HG02852 (cell line): ENCODE measurements at regions not wholly inside any gene's neighbourhood (a gene's known extent, or its start where the extent isn't known, plus 50 kb on each side); places are given as distances from the start of the nearest gene placed in this dataset.

Source experiments
- ATAC-seq: cut with Tn5 transposase; IDR thresholded peaks from one replicate; pipeline ENCODE4 v1.9.1; 2021; ENCODE audit warnings: mild to moderate bottlenecking, moderate library complexity; ENCODE audit not compliant: unreplicated experiment

- ATAC-seq: no peak
These were observed 52.4 kb upstream of the UPP2 start for GRCh38 chr2:158049129-158049855.

DNA sequence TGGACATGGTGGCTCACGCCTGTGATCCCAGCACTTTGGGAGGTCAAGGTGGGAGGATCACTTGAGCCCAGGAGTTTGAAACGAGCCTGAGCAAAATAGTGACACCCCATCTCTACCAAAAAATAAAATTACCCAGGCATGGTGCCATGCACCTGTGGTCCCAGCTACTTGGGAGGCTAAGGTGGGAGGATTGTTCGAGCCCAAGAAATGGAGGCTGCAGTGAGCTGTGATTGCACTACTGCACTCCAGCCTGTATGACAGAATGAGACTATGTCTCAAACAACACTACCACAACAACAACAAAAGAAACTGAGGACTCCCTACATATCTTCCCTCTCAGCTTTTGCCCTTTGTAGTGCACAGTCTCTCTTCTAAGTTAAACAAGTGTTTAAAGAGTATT is 53.3 kb upstream of the UPP2 start:
- ATAC-seq: no peak

DNA sequence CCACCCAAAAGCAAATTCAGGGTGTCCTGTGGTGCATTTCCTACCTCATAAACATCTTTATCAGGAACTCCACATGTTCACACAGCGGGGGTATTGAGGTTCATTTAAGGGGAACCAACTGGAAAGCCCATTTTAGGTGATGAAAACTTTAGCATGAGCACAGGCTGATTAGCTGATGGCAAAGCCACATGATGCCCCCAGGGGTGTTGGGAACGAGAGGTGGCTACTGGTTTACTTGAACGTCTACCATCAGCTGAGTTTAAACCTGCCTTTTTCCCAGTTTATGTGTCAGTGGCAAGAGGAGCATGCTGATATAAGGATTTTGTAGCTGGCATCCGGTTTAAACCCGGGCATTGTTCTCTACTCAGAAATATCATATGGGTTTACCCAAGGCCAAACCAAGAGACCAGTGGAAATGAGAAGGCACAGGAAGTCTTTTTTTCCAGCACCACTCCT is 54.5 kb upstream of the UPP2 start:
- ATAC-seq: no peak

GRCh38 chr2:158046121-158046880 is 55.4 kb upstream of the UPP2 start:
- no peak for ATAC-seq

GRCh38 chr2:158045362-158045761 is 56.3 kb upstream of the UPP2 start:
- ATAC-seq: no peak

DNA sequence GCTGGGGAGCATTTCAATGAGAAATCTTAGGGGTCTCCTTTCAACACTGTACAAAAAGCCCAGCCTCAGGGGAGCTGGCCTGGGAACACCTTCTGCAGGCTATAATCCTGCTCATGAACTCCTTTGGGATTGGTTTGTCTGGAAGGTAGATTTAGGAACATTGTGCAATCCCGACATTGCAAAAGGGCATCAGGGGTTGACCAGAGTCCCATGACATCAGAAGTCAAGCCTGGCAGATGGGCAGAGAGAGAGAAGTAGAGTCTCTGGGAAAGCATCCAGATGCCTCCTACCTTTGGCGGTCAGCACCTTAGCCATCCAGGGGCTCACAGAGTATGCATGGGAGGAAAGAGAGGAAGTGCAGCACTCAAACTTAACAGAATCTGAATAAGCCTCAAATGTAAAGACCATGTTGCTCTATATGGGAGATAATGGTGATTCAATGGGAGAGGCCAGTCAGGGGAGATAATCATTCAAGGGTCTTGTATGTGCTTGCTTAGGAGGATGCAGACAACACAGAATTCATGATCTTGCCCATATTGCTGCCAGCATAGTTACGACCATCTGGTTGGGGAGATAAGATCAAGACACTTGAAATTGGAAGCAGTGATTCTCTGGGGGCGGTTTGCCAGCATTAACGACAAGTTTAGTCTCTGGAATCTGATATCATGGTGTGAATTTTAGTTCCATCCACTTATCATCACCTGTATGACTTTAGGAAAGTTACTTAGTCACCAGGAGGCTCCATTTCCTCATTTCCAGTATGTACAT is 58.3 kb upstream of the UPP2 start:
- no peak for ATAC-seq

DNA sequence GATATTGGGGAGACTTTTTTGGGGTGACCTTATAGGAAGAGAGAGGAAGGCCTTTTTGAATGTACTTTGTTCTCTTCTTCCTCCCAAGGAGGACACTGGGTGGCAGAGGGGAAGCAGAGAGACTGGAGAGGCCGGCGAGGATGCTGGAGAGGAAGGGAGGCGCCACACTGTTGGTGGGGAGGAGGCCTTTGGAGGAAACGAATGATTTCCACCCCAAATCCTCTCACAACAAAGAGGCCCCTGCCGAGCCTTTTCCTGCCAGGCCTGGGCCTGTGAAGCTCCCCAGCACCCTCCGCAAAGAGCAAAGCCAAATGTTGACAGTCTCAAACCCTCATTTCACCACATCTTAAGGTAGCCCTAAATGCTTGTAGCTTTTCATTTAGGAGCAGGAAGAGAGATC is 59.0 kb upstream of the UPP2 start:
- ATAC-seq: no peak

- no peak for ATAC-seq
These were observed 59.4 kb upstream of the UPP2 start for GRCh38 chr2:158042245-158042644.

GRCh38 chr2:158041400-158041799 is 60.3 kb upstream of the UPP2 start:
- no peak for ATAC-seq

DNA sequence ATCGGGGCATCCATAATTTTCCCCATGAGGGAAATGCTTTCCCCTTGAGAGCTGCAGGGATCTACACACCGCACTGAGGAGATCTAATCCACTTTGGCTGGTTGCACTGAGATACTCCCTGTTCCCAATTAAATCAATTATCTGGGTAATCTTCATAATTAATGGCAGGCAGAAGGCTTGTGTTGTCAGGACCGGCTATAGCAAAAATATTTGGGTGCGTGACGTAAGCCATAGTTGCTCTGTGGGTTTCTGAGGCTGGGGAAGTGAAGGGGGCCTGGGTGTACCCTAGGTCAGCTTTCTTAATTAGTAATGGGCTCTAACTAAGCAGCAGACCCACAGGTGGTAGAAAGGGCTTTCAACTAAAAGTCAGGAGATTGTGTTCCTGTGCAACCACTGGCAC is 62.8 kb upstream of the UPP2 start:
- ATAC-seq: no peak

- no peak for ATAC-seq
These were observed 67.3 kb upstream of the UPP2 start for GRCh38 chr2:158034198-158034866.

GRCh38 chr2:158031371-158031770 is 70.3 kb upstream of the UPP2 start:
- no peak for ATAC-seq

DNA sequence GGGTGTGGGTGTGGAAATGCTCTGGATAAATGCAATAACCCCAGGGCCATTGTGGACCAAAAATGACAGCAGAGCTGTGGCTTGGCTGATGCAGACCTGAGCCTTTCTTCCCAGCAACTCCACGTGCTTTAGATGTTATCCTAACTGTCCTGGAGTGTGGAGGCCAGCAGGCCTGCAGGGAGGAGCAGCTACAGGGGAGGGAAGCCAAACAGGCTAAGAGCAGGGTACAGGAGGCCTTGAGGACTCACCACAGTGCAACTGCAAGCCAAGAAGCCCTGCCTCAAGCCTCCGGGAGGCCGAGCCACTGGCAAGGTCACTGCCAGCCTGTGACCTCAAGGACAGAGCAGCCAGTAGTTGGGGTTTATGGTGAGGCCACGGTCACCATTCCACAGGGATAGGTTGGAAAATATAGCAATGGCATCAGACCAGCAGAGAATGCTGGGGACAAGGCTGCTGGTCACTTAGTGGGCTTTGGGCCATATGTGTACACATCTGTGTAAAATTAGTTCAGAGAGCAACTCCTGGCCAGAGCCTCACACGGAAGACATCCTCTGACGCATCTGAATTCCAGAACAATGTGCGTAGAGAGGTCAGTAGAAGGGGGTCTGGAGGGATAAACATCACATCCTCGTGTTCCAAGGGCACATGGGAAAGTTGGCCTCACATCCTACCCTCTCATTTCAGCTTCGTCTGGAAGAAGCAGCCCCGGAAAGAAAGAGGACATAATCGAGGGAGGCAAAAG is 76.2 kb upstream of the UPP2 start:
- ATAC-seq: no peak

DNA sequence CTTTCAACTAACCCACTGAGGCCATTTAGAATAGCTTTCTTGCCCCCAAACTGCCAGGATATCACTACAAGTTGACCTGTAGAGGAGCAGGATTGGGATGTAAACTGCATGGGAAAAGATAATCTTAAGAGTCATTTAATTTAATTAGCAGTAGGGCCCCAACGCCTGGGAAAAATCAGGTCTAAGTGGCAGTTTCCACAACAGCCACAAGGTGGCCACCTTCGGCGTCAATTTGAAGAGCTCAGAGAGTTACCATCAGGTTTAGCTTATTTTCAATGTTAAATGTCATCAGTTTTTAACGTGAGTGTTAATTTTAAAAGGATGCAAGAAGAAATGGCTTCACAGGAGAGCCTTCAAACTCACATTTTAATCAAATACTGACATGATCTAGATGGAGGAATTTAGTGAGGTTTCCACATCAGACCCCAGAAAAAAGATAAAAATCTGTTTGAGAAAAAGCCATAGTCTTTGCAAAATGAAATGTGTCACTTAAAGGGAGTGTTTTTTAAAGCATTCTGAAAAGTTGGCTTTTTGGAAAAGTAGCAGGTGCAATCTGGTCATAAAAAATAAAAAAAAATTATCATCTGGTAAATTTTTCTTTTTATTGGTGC is 77.3 kb upstream of the UPP2 start:
- peak; percentile 97 for ATAC-seq

DNA sequence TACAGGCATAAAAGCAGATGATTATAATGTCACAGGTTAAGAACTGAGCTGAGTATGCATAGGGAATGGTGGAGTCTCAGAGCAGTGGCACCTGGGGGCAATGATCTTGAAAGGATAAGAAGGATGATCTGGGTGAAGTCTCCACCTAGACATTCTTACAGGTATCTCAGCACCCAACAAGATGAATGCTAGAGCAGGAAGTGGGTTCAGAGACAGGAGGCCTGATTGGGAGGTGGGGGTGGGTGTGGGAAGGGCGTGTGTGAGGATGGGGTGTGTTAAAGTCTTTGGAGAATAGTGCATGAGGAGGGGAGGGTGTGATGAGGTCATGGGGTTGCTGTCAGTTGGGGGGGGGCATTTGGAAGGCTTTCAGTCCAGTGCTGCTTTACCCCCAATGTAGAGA is 78.8 kb upstream of the UPP2 start:
- no peak for ATAC-seq

DNA sequence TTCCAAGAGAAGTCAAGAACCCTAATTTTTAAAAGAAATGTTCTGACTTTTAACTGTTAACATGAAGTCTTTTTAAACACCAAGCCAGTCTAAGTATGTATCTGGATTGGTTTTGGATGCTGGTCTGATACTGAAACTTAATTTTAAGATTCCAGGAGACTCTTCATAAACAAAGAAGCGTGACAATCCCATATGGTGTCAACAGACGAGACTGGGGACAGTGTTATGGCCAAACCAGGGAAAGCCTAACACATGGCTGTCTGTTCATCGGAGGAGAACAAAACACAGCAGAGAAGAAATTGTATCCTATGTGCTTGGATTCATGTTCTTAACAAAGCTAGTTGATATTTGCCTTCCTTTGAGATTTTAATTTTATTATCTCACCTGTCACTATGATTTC is 80.5 kb upstream of the UPP2 start:
- ATAC-seq: no peak

GRCh38 chr2:158015428-158016076 is 86.1 kb upstream of the UPP2 start:
- ATAC-seq: no peak

DNA sequence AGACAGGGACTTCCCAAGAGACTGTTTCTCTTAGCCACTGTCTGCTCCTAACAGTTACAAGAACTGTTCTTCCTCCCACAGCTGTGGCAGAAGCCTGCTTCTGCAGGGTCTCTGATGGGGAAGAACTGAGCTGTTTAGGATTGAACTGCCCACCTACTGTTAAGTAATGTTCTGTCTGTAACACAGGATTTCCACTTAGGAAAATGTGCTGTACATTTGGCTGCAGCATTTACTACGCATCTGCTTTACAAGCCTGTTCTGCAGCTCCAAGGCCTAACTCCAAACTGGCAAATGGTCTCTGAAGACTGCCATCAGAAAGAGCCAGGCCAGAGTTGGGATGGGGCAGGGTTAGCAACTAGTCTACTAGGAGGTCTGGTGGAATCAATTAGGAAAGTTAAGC is 87.8 kb upstream of the UPP2 start:
- ATAC-seq: no peak

GRCh38 chr2:158011055-158011771 is 90.5 kb upstream of the UPP2 start:
- no peak for ATAC-seq
